Tibial nerve (tissue), 3 donors: ENCODE measurements at regions not wholly inside any gene's neighbourhood (a gene's known extent, or its start where the extent isn't known, plus 50 kb on each side); places are given as distances from the start of the nearest gene placed in this dataset.

Experiments used
- CTCF ChIP-seq, 5 experiments: fragments of 200-600 bp in 3 of 5; fragments of 450-650 bp in 2 of 5; sonication (generic) in 3 of 5; IDR thresholded peaks; one replicate each; pipeline ENCODE4 v1.5.1; 2016 to 2019; ENCODE audit warnings: antibody characterized with exemption in 5 of 5, mild to moderate bottlenecking in 3 of 5, moderate library complexity in 2 of 5
- POLR2A ChIP-seq, 2 donors: fragments of 450-650 bp; IDR thresholded peaks; one replicate each; pipeline ENCODE4 v1.6.1; 2017; ENCODE audit warnings: antibody characterized with exemption in 2 of 2, mild to moderate bottlenecking in 2 of 2, moderate library complexity in 2 of 2

- TF ChIP-seq CTCF (IDR thresholded peaks at IDR 0.05) (no peak), POLR2A (IDR thresholded peaks at IDR 0.05) (no peak)
These were observed 142.1 kb upstream of the CST7 start for GRCh38 chr20:24806705-24807676.
